SU-DHL-6 (cell line): ENCODE measurements at regions not wholly inside any gene's neighbourhood (a gene's known extent, or its start where the extent isn't known, plus 50 kb on each side); places are given as distances from the start of the nearest gene placed in this dataset.

Experiments
- H2AFZ ChIP-seq: fragments of 200-600 bp; sonication (generic); 2 replicates; pipeline ENCODE4 v1.6.1; 2014; ENCODE audit warnings: low read depth, mild to moderate bottlenecking, moderate library complexity, mixed read lengths, antibody characterized with exemption, low read length; ENCODE audit not compliant: severe bottlenecking
- H3F3A ChIP-seq: fragments of 200-600 bp; shearing (Covaris generic); 2 replicates; pipeline ENCODE4 v1.6.0; 2016; ENCODE audit warnings: antibody characterized with exemption, mild to moderate bottlenecking; ENCODE audit not compliant: insufficient read depth
- H3K27ac ChIP-seq: fragments of 200-600 bp; sonication (generic); 2 replicates; pipeline ENCODE4 v1.5.1; 2016; ENCODE audit warnings: low read depth, mild to moderate bottlenecking, low read length, moderate library complexity, mixed read lengths
- H3K27me3 ChIP-seq: fragments of 200-600 bp; sonication (generic), shearing (Covaris generic); 2 replicates; pipeline ENCODE4 v1.6.0; 2014; ENCODE audit warnings: mild to moderate bottlenecking, low read length
- H3K36me3 ChIP-seq: fragments of 200-600 bp; sonication (generic); 2 replicates; pipeline ENCODE4 v1.6.1; 2014; ENCODE audit warnings: mild to moderate bottlenecking, low read length, mixed read lengths
- H3K4me2 ChIP-seq: fragments of 300-600, 200-600 bp; shearing (Covaris generic), sonication (generic); 2 replicates; pipeline ENCODE4 v1.6.0; 2014; ENCODE audit warnings: low read length, low read depth, mild to moderate bottlenecking; ENCODE audit not compliant: poor library complexity, severe bottlenecking
- H3K4me3 ChIP-seq: fragments of 200-600 bp; sonication (generic); 2 replicates; pipeline ENCODE4 v1.5.1; 2014; ENCODE audit warnings: antibody characterized with exemption, low read length, mild to moderate bottlenecking, mixed read lengths; ENCODE audit not compliant: insufficient read depth, poor library complexity, severe bottlenecking
- H3K79me2 ChIP-seq: fragments of 200-600 bp; sonication (generic); 2 replicates; pipeline ENCODE4 v1.6.1; 2014; ENCODE audit warnings: mild to moderate bottlenecking, low read length, moderate library complexity; ENCODE audit not compliant: insufficient read depth
- H3K9ac ChIP-seq: fragments of 200-600 bp; sonication (generic); 2 replicates; pipeline ENCODE4 v1.7.0; 2014; ENCODE audit warnings: mild to moderate bottlenecking, low read length
- H3K9me2 ChIP-seq: fragments of 200-600 bp; sonication (generic); replicated peaks from 2 replicates; pipeline ENCODE4 v1.6.1; 2014; ENCODE audit warnings: low read length; ENCODE audit not compliant: insufficient read depth
- H3K9me3 ChIP-seq: fragments of 200-600 bp; sonication (generic); 2 replicates; pipeline ENCODE4 v1.6.1; 2014; ENCODE audit warnings: low read length, mixed read lengths; ENCODE audit not compliant: insufficient read depth
- H4K20me1 ChIP-seq: fragments of 200-600 bp; sonication (generic); 2 replicates; pipeline ENCODE4 v1.6.1; 2014; ENCODE audit warnings: low read depth, mild to moderate bottlenecking, antibody characterized with exemption, low read length, moderate library complexity, mixed read lengths
- CTCF ChIP-seq: fragments of 200-600 bp; sonication (generic); IDR thresholded peaks from one replicate; pipeline ENCODE4 v1.5.1; 2017; ENCODE audit warnings: antibody characterized with exemption, mild to moderate bottlenecking, low read length, moderate library complexity; ENCODE audit not compliant: insufficient read depth, poor library complexity, severe bottlenecking
- EZH2phosphoT487 ChIP-seq: fragments of 200-600 bp; sonication (generic), shearing (Covaris generic); conservative IDR thresholded peaks from 2 replicates; pipeline ENCODE4 v1.6.1; 2018; ENCODE audit warnings: mild to moderate bottlenecking, antibody characterized with exemption, low read length, moderate library complexity, mixed read lengths

- H2AFZ ChIP-seq, result no peak overlapping the region
- H3K36me3 ChIP-seq, result no peaks in the 10 kb centered on the region
- no peak overlapping the region for H3K4me3 ChIP-seq
- no peak for TF ChIP-seq EZH2phosphoT487
- no peak for TF ChIP-seq CTCF
- no peaks in the 10 kb centered on the region for H4K20me1 ChIP-seq
- no peaks in the 10 kb centered on the region for H3F3A ChIP-seq
- H3K4me2 ChIP-seq, result no peak overlapping the region
- H3K27ac ChIP-seq, result no peak overlapping the region
- no peaks in the 10 kb centered on the region for H3K79me2 ChIP-seq
- no peaks in the 10 kb centered on the region for H3K9me3 ChIP-seq
- H3K9me2 ChIP-seq, result no peaks in the 10 kb centered on the region
- H3K27me3 ChIP-seq, result no peaks in the 10 kb centered on the region
- no peak overlapping the region for H3K9ac ChIP-seq
Observed at GRCh38 chr3:59538753-59539432, 489.1 kb upstream of the CFAP20DC start.

GRCh38 chr3:59535791-59536221 is 486.0 kb upstream of the CFAP20DC start:
- Histone ChIP-seq H3K27me3 (no peaks in the 10 kb centered on the region), H3K9ac (no peak overlapping the region), H3K4me3 (no peak overlapping the region), H4K20me1 (no peaks in the 10 kb centered on the region), H3K9me3 (no peaks in the 10 kb centered on the region), H3K9me2 (no peaks in the 10 kb centered on the region), H3K79me2 (no peaks in the 10 kb centered on the region), H3K27ac (no peak overlapping the region), H3K4me2 (no peak overlapping the region), H2AFZ (no peak overlapping the region), H3F3A (no peaks in the 10 kb centered on the region), H3K36me3 (no peaks in the 10 kb centered on the region)
- TF ChIP-seq EZH2phosphoT487, result no peak
- TF ChIP-seq CTCF, result no peak

GRCh38 chr3:59531994-59532393 is 482.2 kb upstream of the CFAP20DC start:
- H3K27me3 ChIP-seq, result no peaks in the 10 kb centered on the region
- no peaks in the 10 kb centered on the region for H3K79me2 ChIP-seq
- no peak overlapping the region for H2AFZ ChIP-seq
- H3K4me3 ChIP-seq, result no peak overlapping the region
- no peaks in the 10 kb centered on the region for H4K20me1 ChIP-seq
- H3K9ac ChIP-seq, result no peak overlapping the region
- no peaks in the 10 kb centered on the region for H3K9me2 ChIP-seq
- H3K36me3 ChIP-seq, result no peaks in the 10 kb centered on the region
- no peaks in the 10 kb centered on the region for H3K9me3 ChIP-seq
- H3F3A ChIP-seq, result no peaks in the 10 kb centered on the region
- TF ChIP-seq EZH2phosphoT487 (no peak), CTCF (no peak)
- H3K4me2 ChIP-seq, result no peak overlapping the region
- H3K27ac ChIP-seq, result no peak overlapping the region
